Hematopoietic multipotent progenitor cell treated with erythropoietin and hydrocortisone succinate and interleukin-3 and kit ligand, for 6 days (in vitro differentiated cells): ENCODE measurements at regions not wholly inside any gene's neighbourhood (a gene's known extent, or its start where the extent isn't known, plus 50 kb on each side); places are given as distances from the start of the nearest gene placed in this dataset.

Experiments
- DNase-seq: peaks from one replicate; pipeline ENCODE4 v3.0.0-alpha.2; 2015

GRCh38 chr2:119104414-119104813 is 54.1 kb downstream of the C1QL2 start:
- DNase-seq = no peak

DNA sequence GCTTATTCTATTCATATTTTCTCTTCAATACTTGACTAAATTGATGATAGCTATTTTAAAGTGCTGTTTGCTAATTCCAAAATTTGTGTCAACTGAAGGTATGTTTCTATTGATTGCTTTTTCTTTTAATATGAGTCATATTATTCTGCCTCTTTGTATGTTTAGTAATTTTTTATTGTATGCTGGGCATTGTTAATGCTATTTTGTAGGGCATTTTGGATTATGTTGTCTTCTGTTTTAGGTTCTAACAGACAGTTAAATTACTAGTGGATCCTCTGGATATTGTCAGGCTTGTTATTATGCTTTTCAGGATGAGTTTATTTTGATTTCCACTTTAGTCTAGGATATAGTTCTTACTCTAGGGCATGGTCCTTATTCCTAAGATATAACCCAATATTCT is 55.6 kb downstream of the C1QL2 start:
- DNase-seq = no peak

DNA sequence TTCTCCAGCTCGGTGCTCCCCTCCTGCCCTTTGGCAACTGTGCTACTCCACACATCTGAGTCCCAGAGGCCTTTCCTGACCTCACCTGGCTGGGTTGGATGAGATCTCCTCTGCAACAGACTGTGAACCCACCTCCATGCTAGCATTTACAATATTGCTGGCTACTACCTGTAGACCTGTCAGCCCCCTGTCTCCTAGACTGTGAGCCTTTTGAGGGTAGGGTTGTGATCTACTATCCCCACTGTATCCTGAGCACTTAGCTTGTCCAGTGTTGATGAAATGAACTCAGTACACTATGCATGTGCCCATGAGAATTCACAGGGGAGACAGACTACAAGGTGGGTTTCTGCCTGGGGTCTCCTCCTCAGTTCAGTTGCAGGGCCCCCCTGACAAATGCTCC is 70.1 kb downstream of the C1QL2 start:
- no peak for DNase-seq

GRCh38 chr2:119086327-119086726 is 72.2 kb downstream of the C1QL2 start:
- DNase-seq = no peak

- DNase-seq = no peak
Measured at GRCh38 chr2:119085613-119086012, 72.9 kb downstream of the C1QL2 start.

GRCh38 chr2:119083416-119083815 is 75.1 kb downstream of the C1QL2 start:
- DNase-seq = no peak

DNA sequence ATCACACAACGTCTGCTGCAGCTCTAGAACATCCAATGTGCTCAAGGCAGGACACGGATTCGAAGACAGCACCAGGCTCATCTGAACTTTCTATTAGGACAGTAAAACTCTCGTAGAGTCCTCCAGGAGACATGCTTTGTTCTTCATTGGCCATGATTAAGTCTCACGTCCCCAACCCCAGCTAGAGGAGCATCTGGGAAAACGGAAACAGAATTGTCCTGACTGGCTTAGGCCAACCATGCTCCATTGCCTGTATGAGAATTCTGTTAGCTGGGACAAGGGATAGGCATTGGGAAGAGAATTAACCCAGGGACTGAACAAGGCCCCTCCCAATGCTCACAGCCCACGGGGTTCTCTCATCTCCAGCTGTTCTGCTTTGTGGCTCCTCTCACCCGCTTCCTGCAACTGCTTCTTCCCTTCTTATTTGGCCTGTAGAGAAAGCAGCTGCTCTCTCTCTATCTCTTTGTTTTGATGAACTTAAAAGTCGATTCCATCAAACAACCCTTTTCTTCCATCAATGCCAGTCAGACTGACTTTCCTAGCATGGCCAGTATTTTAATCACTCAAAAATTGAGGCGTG is 75.6 kb downstream of the C1QL2 start:
- DNase-seq = no peak

DNA sequence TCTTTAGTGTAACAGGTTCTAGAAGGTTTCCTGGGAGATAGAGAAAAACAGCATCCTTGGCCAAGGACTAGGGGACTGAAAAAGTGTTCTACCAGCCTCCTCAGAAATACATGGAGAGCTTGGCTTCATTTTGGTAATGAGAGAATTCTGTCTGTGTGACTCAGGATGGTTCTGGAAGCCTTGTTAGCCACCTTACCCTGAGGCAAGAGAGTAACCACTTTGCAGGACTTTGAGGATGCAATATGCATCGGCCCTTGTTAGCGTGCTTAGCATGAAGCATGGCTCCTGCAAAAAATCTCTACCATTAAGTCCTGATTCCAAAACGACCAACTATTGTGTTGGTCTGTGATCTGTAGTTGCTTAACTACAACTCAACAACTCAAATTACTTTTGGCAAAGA is 79.8 kb downstream of the C1QL2 start:
- DNase-seq = no peak

- no peak for DNase-seq
Measured at GRCh38 chr2:119076713-119077112, 81.8 kb downstream of the C1QL2 start.

GRCh38 chr2:119073213-119073612 is 85.3 kb downstream of the C1QL2 start:
- no peak for DNase-seq

DNA sequence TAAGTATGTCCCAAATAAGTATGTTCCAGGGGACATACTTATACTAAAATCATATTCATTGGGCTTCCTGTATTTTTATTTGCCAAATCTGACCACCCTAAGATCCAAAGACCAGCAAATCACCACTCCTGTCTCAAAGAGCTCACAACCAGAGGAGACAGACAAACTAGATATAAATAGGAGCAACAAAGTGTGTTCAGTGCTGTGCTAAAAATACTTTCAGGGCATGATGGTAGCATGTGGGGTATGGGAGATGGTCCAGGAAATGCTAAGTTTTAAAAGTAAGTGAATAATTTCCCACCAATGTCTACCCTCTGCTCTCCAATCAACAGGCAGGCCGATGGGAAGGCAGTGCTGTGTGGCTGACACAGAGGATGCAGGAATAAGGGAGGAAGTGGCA is 87.1 kb downstream of the C1QL2 start:
- no peak for DNase-seq

DNA sequence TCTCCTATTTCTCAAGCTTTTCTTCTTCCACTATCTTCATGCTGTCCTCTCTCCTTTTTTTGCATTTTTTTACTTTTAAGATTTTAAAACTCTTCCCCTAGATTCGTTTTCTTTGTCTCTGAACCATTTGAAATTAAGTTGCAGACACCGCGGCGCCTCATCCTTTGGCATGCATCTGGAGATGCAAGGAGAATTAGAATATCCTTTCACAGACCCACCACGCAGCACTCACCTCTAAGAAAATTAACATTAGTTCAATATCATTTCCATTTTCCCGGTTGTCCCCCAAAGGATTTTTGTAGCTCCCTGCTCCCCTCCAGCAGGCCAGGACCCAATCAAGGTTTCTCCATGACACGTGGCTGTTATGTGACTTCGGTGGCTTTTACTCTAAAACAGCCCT is 88.8 kb downstream of the C1QL2 start:
- DNase-seq = no peak

DNA sequence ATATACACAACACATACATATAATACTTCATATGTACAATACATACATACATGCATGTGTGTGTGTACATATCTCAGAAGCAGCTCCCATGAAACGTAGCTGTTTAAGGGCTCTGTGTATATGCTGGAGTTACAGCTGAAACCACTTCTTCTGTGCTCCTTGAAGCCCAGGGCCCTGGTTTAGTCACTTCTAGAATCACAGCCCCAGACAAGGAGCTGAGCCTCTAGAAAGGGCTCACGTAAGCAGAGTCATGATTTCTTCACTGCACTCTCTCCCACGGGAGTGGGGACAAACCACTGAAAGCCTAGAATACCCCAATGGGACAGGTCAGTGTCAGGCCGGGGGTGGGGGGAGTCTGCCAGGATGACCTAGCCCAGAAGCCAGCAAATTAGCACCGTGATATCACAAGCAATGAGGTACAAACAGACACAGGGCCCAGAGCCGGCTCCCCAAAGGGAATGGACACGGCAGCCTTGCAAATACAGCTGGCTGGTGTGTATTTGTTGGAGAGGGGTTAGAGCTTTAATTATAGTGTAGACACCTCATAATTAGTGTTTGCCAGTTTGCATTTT is 90.3 kb downstream of the C1QL2 start:
- no peak for DNase-seq

GRCh38 chr2:119066272-119066804 is 92.2 kb downstream of the C1QL2 start:
- DNase-seq = no peak

GRCh38 chr2:119065146-119065545 is 93.4 kb downstream of the C1QL2 start:
- no peak for DNase-seq

DNA sequence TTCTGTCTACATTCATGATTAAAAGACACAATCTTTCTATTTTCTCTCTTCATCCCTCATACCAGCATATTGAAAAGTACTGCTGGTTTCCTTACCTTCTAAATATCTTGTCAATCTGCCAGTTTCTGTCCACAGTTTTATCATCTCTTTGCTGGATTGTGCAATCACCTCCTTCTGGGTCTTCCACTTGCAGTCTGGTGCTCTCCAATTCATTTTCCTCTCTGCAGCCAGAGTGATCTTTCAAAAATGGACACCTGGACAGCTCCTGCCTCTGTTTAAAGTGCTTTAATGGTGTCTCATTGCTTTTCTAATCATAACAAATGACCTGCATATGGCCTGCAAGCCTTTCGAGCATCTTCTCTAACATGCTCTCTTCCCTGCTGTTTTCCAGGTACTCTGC is 94.0 kb downstream of the C1QL2 start:
- no peak for DNase-seq

GRCh38 chr2:119063177-119063576 is 95.4 kb downstream of the C1QL2 start:
- DNase-seq = no peak

- no peak for DNase-seq
Measured at GRCh38 chr2:119062652-119063051, 95.9 kb downstream of the C1QL2 start.

GRCh38 chr2:119062179-119062578 is 96.4 kb downstream of the C1QL2 start:
- DNase-seq = no peak

- no peak for DNase-seq
Measured at GRCh38 chr2:119059940-119060339, 98.6 kb downstream of the C1QL2 start.

DNA sequence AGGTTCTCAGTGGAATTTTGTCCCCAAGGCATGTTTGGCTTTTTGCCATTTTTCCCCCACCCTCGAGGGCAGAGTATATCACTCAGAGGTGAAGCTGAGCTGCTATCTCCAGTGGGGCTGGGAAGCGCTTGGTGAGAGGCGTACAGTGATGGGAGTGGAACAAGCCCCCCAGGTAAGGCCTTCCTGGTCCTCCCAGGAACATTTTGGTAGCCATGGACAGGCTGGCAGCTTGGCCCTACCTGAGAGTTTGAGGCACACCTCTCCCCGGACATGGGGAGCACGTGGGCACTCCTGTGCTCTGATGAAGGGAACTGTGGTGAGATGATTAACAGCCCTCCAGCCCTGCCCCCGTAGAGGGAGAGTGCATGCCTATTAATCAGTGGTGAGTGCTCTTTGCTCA is 99.3 kb downstream of the C1QL2 start:
- DNase-seq = no peak

GRCh38 chr2:119053700-119054436 is 104.7 kb downstream of the C1QL2 start:
- DNase-seq = no peak

DNA sequence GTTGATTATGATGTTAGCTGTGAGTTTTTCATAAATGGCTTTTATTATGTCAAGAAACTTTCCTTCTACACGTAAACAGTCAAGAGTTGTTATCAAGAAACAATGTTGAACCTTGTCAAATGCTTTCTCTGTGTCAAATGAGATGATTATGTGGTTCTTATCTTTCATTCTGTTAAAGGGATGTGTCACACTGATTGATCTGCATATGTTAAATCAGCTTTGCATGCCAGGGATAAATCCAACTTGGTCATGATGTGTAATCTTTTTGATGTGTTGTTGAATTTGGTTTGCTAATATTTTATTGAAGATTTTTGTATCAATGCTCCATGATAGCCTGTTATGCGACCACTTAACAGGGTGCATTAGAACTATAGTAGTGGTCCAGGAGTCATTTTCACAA is 107.3 kb downstream of the C1QL2 start:
- DNase-seq = no peak

GRCh38 chr2:119049968-119050704 is 108.1 kb downstream of the MARCO start:
- DNase-seq = peak; percentile 31
